Mesothelial cell of epicardium (in vitro differentiated cells): ENCODE measurements at regions not wholly inside any gene's neighbourhood (a gene's known extent, or its start where the extent isn't known, plus 50 kb on each side); places are given as distances from the start of the nearest gene placed in this dataset.

Experiments used
- DNase-seq, 2 experiments: peaks; one replicate each; pipeline ENCODE4 v3.0.0; 2021; ENCODE audit warnings: low spot score in 2 of 2; ENCODE audit not compliant: unreplicated experiment in 2 of 2
- H3K27ac Mint-ChIP-seq: 2 replicates; pipeline ENCODE4 v1.8.0; 2021; ENCODE audit warnings: mixed read lengths
- H3K27me3 Mint-ChIP-seq: 2 replicates; pipeline ENCODE4 v1.8.0; 2021; ENCODE audit warnings: low read depth, mixed read lengths
- H3K36me3 Mint-ChIP-seq: 2 replicates; pipeline ENCODE4 v1.8.0; 2021; ENCODE audit warnings: mixed read lengths
- H3K4me1 Mint-ChIP-seq: 2 replicates; pipeline ENCODE4 v1.8.0; 2021; ENCODE audit warnings: mixed read lengths
- H3K4me3 Mint-ChIP-seq: 2 replicates; pipeline ENCODE4 v1.8.0; 2021; ENCODE audit warnings: mild to moderate bottlenecking, moderate library complexity, mixed read lengths
- H3K9me3 Mint-ChIP-seq: 2 replicates; pipeline ENCODE4 v1.8.0; 2021; ENCODE audit warnings: mixed read lengths
- CTCF ChIP-seq: fragments of 200-600 bp; sonication (generic); IDR thresholded peaks from one replicate; pipeline ENCODE4 v1.5.0; 2021; ENCODE audit warnings: antibody characterized with exemption; ENCODE audit not compliant: unreplicated experiment

- TF ChIP-seq CTCF: no peak
- Mint-ChIP-seq H3K27ac (no peak overlapping the region), H3K27me3 (peaks cover 3% of the 10 kb centered on the region), H3K4me1 (no peaks in the 10 kb centered on the region), H3K4me3 (no peak overlapping the region), H3K36me3 (peaks cover 2% of the 10 kb centered on the region), H3K9me3 (peaks cover 8% of the 10 kb centered on the region)
- DNase-seq: peak in 1 of 2 experiments; percentile 22
These were observed 86.2 kb downstream of the MCFD2 start for GRCh38 chr2:46829231-46829995.

- H3K36me3 Mint-ChIP-seq: peaks cover 2% of the 10 kb centered on the region
- H3K4me3 Mint-ChIP-seq: no peak overlapping the region
- DNase-seq: peak in 1 of 2 experiments; percentile 30
- H3K9me3 Mint-ChIP-seq: peaks cover 8% of the 10 kb centered on the region
- H3K27ac Mint-ChIP-seq: no peak overlapping the region
- peaks cover 3% of the 10 kb centered on the region for H3K27me3 Mint-ChIP-seq
- no peak for TF ChIP-seq CTCF
- H3K4me1 Mint-ChIP-seq: no peaks in the 10 kb centered on the region
These were observed 86.9 kb downstream of the MCFD2 start for GRCh38 chr2:46828491-46829230.

- Mint-ChIP-seq H3K27ac (no peak overlapping the region), H3K9me3 (peaks cover 8% of the 10 kb centered on the region), H3K27me3 (peaks cover 3% of the 10 kb centered on the region), H3K36me3 (peaks cover 2% of the 10 kb centered on the region), H3K4me1 (no peaks in the 10 kb centered on the region), H3K4me3 (no peak overlapping the region)
- DNase-seq: no peak
- no peak for TF ChIP-seq CTCF
These were observed 87.5 kb downstream of the MCFD2 start for GRCh38 chr2:46828135-46828438.

- Mint-ChIP-seq H3K9me3 (peaks cover 8% of the 10 kb centered on the region), H3K4me3 (no peak overlapping the region)
- peak in 1 of 2 experiments; percentile 31 for DNase-seq
These were observed 88.1 kb downstream of the MCFD2 start for GRCh38 chr2:46827274-46828134.

More at GRCh38 chr2:46827274-46828134, 88.1 kb downstream of the MCFD2 start:
- Mint-ChIP-seq H3K36me3 (peaks cover 2% of the 10 kb centered on the region), H3K27me3 (peaks cover 3% of the 10 kb centered on the region), H3K27ac (no peak overlapping the region), H3K4me1 (no peaks in the 10 kb centered on the region)
- TF ChIP-seq CTCF: no peak
